GM19328 (cell line): ENCODE measurements at regions not wholly inside any gene's neighbourhood (a gene's known extent, or its start where the extent isn't known, plus 50 kb on each side); places are given as distances from the start of the nearest gene placed in this dataset.
"Not testable (repeated sequence)": the region's sequence is repeated elsewhere in the genome, so short reads cannot be mapped to it uniquely, and the experiment has no call there.

ENCODE experiments used
- ATAC-seq: cut with Tn5 transposase; IDR thresholded peaks from one replicate; pipeline ENCODE4 v1.9.1; 2021; ENCODE audit warnings: mild to moderate bottlenecking, moderate library complexity; ENCODE audit not compliant: unreplicated experiment

GRCh38 chr1:194374649-194375048 is 1188.2 kb upstream of the B3GALT2 start:
- no peak for ATAC-seq

GRCh38 chr1:194372266-194372665 is 1185.9 kb upstream of the B3GALT2 start:
- no peak for ATAC-seq

- ATAC-seq = no peak
Measured at GRCh38 chr1:194369622-194370021, 1183.2 kb upstream of the B3GALT2 start.

GRCh38 chr1:194369060-194369459 is 1182.6 kb upstream of the B3GALT2 start:
- ATAC-seq = no peak

GRCh38 chr1:194367121-194367520 is 1180.7 kb upstream of the B3GALT2 start:
- no peak for ATAC-seq

- ATAC-seq = no peak
Measured at GRCh38 chr1:194366705-194367104, 1180.3 kb upstream of the B3GALT2 start.

- ATAC-seq = no peak
Measured at GRCh38 chr1:194362327-194362726, 1175.9 kb upstream of the B3GALT2 start.

- ATAC-seq = no peak
Measured at GRCh38 chr1:194361374-194362131, 1175.1 kb upstream of the B3GALT2 start.

- ATAC-seq = no peak
Measured at GRCh38 chr1:194358208-194358581, 1171.8 kb upstream of the B3GALT2 start.

GRCh38 chr1:194357573-194358207 is 1171.3 kb upstream of the B3GALT2 start:
- ATAC-seq = not testable (repeated sequence)

GRCh38 chr1:194355488-194356106 is 1169.2 kb upstream of the B3GALT2 start:
- ATAC-seq = no peak

- ATAC-seq = no peak
Measured at GRCh38 chr1:194353121-194353520, 1166.7 kb upstream of the B3GALT2 start.

GRCh38 chr1:194347200-194347599 is 1160.8 kb upstream of the B3GALT2 start:
- ATAC-seq = no peak

- no peak for ATAC-seq
Measured at GRCh38 chr1:194342484-194343262, 1156.3 kb upstream of the B3GALT2 start.

GRCh38 chr1:194341587-194341986 is 1155.2 kb upstream of the B3GALT2 start:
- no peak for ATAC-seq

- ATAC-seq = no peak
Measured at GRCh38 chr1:194339471-194339870, 1153.1 kb upstream of the B3GALT2 start.

- no peak for ATAC-seq
Measured at GRCh38 chr1:194338241-194338948, 1152.0 kb upstream of the B3GALT2 start.

GRCh38 chr1:194333240-194333639 is 1146.8 kb upstream of the B3GALT2 start:
- ATAC-seq = no peak

- ATAC-seq = no peak
Measured at GRCh38 chr1:194331758-194332157, 1145.3 kb upstream of the B3GALT2 start.

- no peak for ATAC-seq
Measured at GRCh38 chr1:194322751-194323150, 1136.3 kb upstream of the B3GALT2 start.

GRCh38 chr1:194318790-194319280 is 1132.4 kb upstream of the B3GALT2 start:
- ATAC-seq = no peak
